HUES6 (cell line): ENCODE measurements at regions not wholly inside any gene's neighbourhood (a gene's known extent, or its start where the extent isn't known, plus 50 kb on each side); places are given as distances from the start of the nearest gene placed in this dataset.

Experiments used
- H3K27ac ChIP-seq: 2 replicates; pipeline ENCODE4 v1.7.0; 2013; ENCODE audit warnings: low read depth, mild to moderate bottlenecking, low read length, inconsistent platforms
- H3K27me3 ChIP-seq: 2 replicates; pipeline ENCODE4 v1.6.1; 2013; ENCODE audit warnings: low read length; ENCODE audit not compliant: control insufficient read depth, insufficient read depth
- H3K36me3 ChIP-seq: 2 replicates; pipeline ENCODE4 v1.6.1; 2013; ENCODE audit warnings: low read length; ENCODE audit not compliant: control insufficient read depth, insufficient read depth
- H3K4me1 ChIP-seq: 2 replicates; pipeline ENCODE4 v1.6.1; 2013; ENCODE audit warnings: low read length; ENCODE audit not compliant: control insufficient read depth, insufficient read depth
- H3K4me3 ChIP-seq: 2 replicates; pipeline ENCODE4 v1.5.1; 2013; ENCODE audit warnings: low read depth, low read length
- H3K9ac ChIP-seq: one replicate; pipeline ENCODE4 v1.6.1; 2013; ENCODE audit warnings: mild to moderate bottlenecking, low read length
- H3K9me3 ChIP-seq: 2 replicates; pipeline ENCODE4 v1.6.1; 2013; ENCODE audit warnings: low read depth, low read length; ENCODE audit not compliant: control insufficient read depth, insufficient read depth

- Histone ChIP-seq H3K9ac (no peak overlapping the region), H3K4me3 (no peak overlapping the region), H3K36me3 (no peaks in the 10 kb centered on the region), H3K9me3 (peaks cover 10% of the 10 kb centered on the region), H3K4me1 (no peaks in the 10 kb centered on the region), H3K27ac (no peak overlapping the region), H3K27me3 (no peaks in the 10 kb centered on the region)
Measured at GRCh38 chr1:181173761-181174447, 85.4 kb downstream of the IER5 start.

GRCh38 chr1:181174861-181175260, 86.4 kb downstream of the IER5 start:
- Histone ChIP-seq H3K9me3 (peaks cover 10% of the 10 kb centered on the region), H3K27ac (no peak overlapping the region), H3K27me3 (no peaks in the 10 kb centered on the region), H3K4me1 (peaks cover 5% of the 10 kb centered on the region), H3K9ac (no peak overlapping the region), H3K36me3 (no peaks in the 10 kb centered on the region), H3K4me3 (no peak overlapping the region)

GRCh38 chr1:181175356-181175910, 86.9 kb downstream of the IER5 start:
- no peak overlapping the region for H3K9ac ChIP-seq
- H3K4me1 ChIP-seq, result peaks cover 11% of the 10 kb centered on the region
- H3K36me3 ChIP-seq, result no peaks in the 10 kb centered on the region
- H3K27me3 ChIP-seq, result no peaks in the 10 kb centered on the region
- peaks cover 10% of the 10 kb centered on the region for H3K9me3 ChIP-seq
- H3K4me3 ChIP-seq, result no peak overlapping the region
- H3K27ac ChIP-seq, result no peak overlapping the region

GRCh38 chr1:181175955-181176354, 87.5 kb downstream of the IER5 start:
- no peaks in the 10 kb centered on the region for H3K36me3 ChIP-seq

GRCh38 chr1:181178241-181178879, 89.9 kb downstream of the IER5 start:
- H3K9ac ChIP-seq, result no peak overlapping the region
- H3K27ac ChIP-seq, result no peak overlapping the region
- peaks cover 1% of the 10 kb centered on the region; the same call in 1 of the 2 replicates for H3K9me3 ChIP-seq
- H3K4me3 ChIP-seq, result no peak overlapping the region
- H3K27me3 ChIP-seq, result peaks cover 7% of the 10 kb centered on the region; the same call in 1 of the 2 replicates
- H3K36me3 ChIP-seq, result no peaks in the 10 kb centered on the region
- H3K4me1 ChIP-seq, result peaks cover 27% of the 10 kb centered on the region

More at GRCh38 chr1:181175955-181176354, 87.5 kb downstream of the IER5 start:
- H3K27me3 ChIP-seq, result no peaks in the 10 kb centered on the region
- H3K4me3 ChIP-seq, result no peak overlapping the region
- H3K9ac ChIP-seq, result no peak overlapping the region
- no peak overlapping the region for H3K27ac ChIP-seq
- H3K4me1 ChIP-seq, result peaks cover 16% of the 10 kb centered on the region
- H3K9me3 ChIP-seq, result peaks cover 10% of the 10 kb centered on the region

- Histone ChIP-seq H3K27me3 (peaks cover 10% of the 10 kb centered on the region; the same call in 1 of the 2 replicates), H3K36me3 (no peaks in the 10 kb centered on the region), H3K9ac (no peak overlapping the region), H3K27ac (no peak overlapping the region), H3K4me1 (peaks cover 27% of the 10 kb centered on the region), H3K4me3 (no peak overlapping the region), H3K9me3 (no peaks in the 10 kb centered on the region)
Measured at GRCh38 chr1:181179279-181179986, 90.9 kb downstream of the IER5 start.

- peaks cover 15% of the 10 kb centered on the region; the same call in 1 of the 2 replicates for H3K27me3 ChIP-seq
- no peak overlapping the region for H3K27ac ChIP-seq
- H3K4me1 ChIP-seq, result peaks cover 27% of the 10 kb centered on the region
- no peak overlapping the region for H3K9ac ChIP-seq
- H3K9me3 ChIP-seq, result no peaks in the 10 kb centered on the region
- no peak overlapping the region for H3K4me3 ChIP-seq
- no peaks in the 10 kb centered on the region for H3K36me3 ChIP-seq
Measured at GRCh38 chr1:181179987-181180365, 91.5 kb downstream of the IER5 start.

- Histone ChIP-seq H3K4me1 (peaks cover 27% of the 10 kb centered on the region), H3K27me3 (peaks cover 20% of the 10 kb centered on the region), H3K9me3 (no peaks in the 10 kb centered on the region), H3K9ac (no peak overlapping the region), H3K4me3 (no peak overlapping the region), H3K36me3 (no peaks in the 10 kb centered on the region), H3K27ac (no peak overlapping the region)
Measured at GRCh38 chr1:181180407-181181031, 92.0 kb downstream of the IER5 start.

- H3K9me3 ChIP-seq, result no peaks in the 10 kb centered on the region
- H3K4me1 ChIP-seq, result peaks cover 27% of the 10 kb centered on the region
- peaks cover 23% of the 10 kb centered on the region for H3K27me3 ChIP-seq
- no peak overlapping the region for H3K27ac ChIP-seq
- H3K36me3 ChIP-seq, result no peaks in the 10 kb centered on the region
- H3K9ac ChIP-seq, result no peak overlapping the region
- no peak overlapping the region for H3K4me3 ChIP-seq
Measured at GRCh38 chr1:181181792-181182585, 93.5 kb downstream of the IER5 start.

- peaks cover 27% of the 10 kb centered on the region for H3K27me3 ChIP-seq
Measured at GRCh38 chr1:181184621-181185020, 96.1 kb downstream of the IER5 start.

More at GRCh38 chr1:181184621-181185020, 96.1 kb downstream of the IER5 start:
- no peaks in the 10 kb centered on the region for H3K36me3 ChIP-seq
- no peaks in the 10 kb centered on the region for H3K9me3 ChIP-seq
- no peak overlapping the region for H3K27ac ChIP-seq
- peaks cover 24% of the 10 kb centered on the region for H3K4me1 ChIP-seq
- no peak overlapping the region for H3K4me3 ChIP-seq
- H3K9ac ChIP-seq, result no peak overlapping the region
